ENCODE measurements at regions not wholly inside any gene's neighbourhood (a gene's known extent, or its start where the extent isn't known, plus 50 kb on each side); places are given as distances from the start of the nearest gene placed in this dataset.

GRCh38 chr6:99836471-99836870 is 157.6 kb downstream of the MCHR2 start:
- no peak overlapping the region for H3K27ac ChIP-seq
- 54% methylated on average over 3 of the region's 3 CpGs for WGBS
- no peak for DNase-seq (ENCODE audit: low spot score in 2 of 2)
- H3K27me3 ChIP-seq = no peaks in the 10 kb centered on the region
- no peaks in the 10 kb centered on the region for H3K9me3 ChIP-seq
- H3K4me3 ChIP-seq = no peak overlapping the region
- H3K4me1 ChIP-seq = no peaks in the 10 kb centered on the region
- TF ChIP-seq EP300 (IDR thresholded peaks at IDR 0.05) (no peak), POLR2AphosphoS5 (IDR thresholded peaks at IDR 0.05) (no peak), CTCF (IDR thresholded peaks at IDR 0.05) (no peak), POLR2A (IDR thresholded peaks at IDR 0.05) (no peak)
- H3K36me3 ChIP-seq = no peaks in the 10 kb centered on the region

GRCh38 chr6:99838607-99839006 is 155.4 kb downstream of the MCHR2 start:
- WGBS = 82% methylated on average over 2 of the region's 2 CpGs

GRCh38 chr6:99841297-99841696 is 152.7 kb downstream of the MCHR2 start:
- WGBS = 19% methylated on average over 1 of the region's 1 CpG
- Histone ChIP-seq H3K4me1 (no peaks in the 10 kb centered on the region), H3K27ac (no peak overlapping the region), H3K27me3 (no peaks in the 10 kb centered on the region), H3K9me3 (no peaks in the 10 kb centered on the region), H3K4me3 (no peak overlapping the region), H3K36me3 (no peaks in the 10 kb centered on the region)
- TF ChIP-seq EP300 (IDR thresholded peaks at IDR 0.05) (no peak), CTCF (IDR thresholded peaks at IDR 0.05) (no peak), POLR2A (IDR thresholded peaks at IDR 0.05) (no peak), POLR2AphosphoS5 (IDR thresholded peaks at IDR 0.05) (no peak)
- no peak for DNase-seq (ENCODE audit: low spot score in 2 of 2)

More at GRCh38 chr6:99838607-99839006, 155.4 kb downstream of the MCHR2 start:
- Histone ChIP-seq H3K4me1 (no peaks in the 10 kb centered on the region), H3K27ac (no peak overlapping the region), H3K9me3 (no peaks in the 10 kb centered on the region), H3K27me3 (no peaks in the 10 kb centered on the region), H3K36me3 (no peaks in the 10 kb centered on the region), H3K4me3 (no peak overlapping the region)
- DNase-seq (ENCODE audit: low spot score in 2 of 2) = no peak
- TF ChIP-seq CTCF (IDR thresholded peaks at IDR 0.05) = no peak
- TF ChIP-seq POLR2AphosphoS5 (IDR thresholded peaks at IDR 0.05) = no peak
- TF ChIP-seq POLR2A (IDR thresholded peaks at IDR 0.05) = no peak
- no peak for TF ChIP-seq EP300 (IDR thresholded peaks at IDR 0.05)

GRCh38 chr6:99846006-99846405 is 148.0 kb downstream of the MCHR2 start:
- H3K36me3 ChIP-seq = no peaks in the 10 kb centered on the region
- DNase-seq (ENCODE audit: low spot score in 2 of 2) = no peak
- H3K4me3 ChIP-seq = no peak overlapping the region
- no peaks in the 10 kb centered on the region for H3K4me1 ChIP-seq
- no peaks in the 10 kb centered on the region for H3K9me3 ChIP-seq
- H3K27me3 ChIP-seq = no peaks in the 10 kb centered on the region
- TF ChIP-seq POLR2AphosphoS5 (IDR thresholded peaks at IDR 0.05) (no peak), POLR2A (IDR thresholded peaks at IDR 0.05) (no peak), EP300 (IDR thresholded peaks at IDR 0.05) (no peak), CTCF (IDR thresholded peaks at IDR 0.05) (no peak)
- H3K27ac ChIP-seq = no peak overlapping the region
- 80% methylated on average over 2 of the region's 2 CpGs for WGBS

GRCh38 chr6:99850841-99851240 is 143.2 kb downstream of the MCHR2 start:
- Histone ChIP-seq H3K4me1 (no peaks in the 10 kb centered on the region), H3K27me3 (no peaks in the 10 kb centered on the region), H3K27ac (no peak overlapping the region), H3K9me3 (no peaks in the 10 kb centered on the region), H3K4me3 (no peak overlapping the region), H3K36me3 (no peaks in the 10 kb centered on the region)
- WGBS = 67% methylated on average over 2 of the region's 2 CpGs
- TF ChIP-seq POLR2AphosphoS5 (IDR thresholded peaks at IDR 0.05) = no peak
- TF ChIP-seq CTCF (IDR thresholded peaks at IDR 0.05) = no peak
- TF ChIP-seq EP300 (IDR thresholded peaks at IDR 0.05) = no peak
- no peak for TF ChIP-seq POLR2A (IDR thresholded peaks at IDR 0.05)
- no peak for DNase-seq (ENCODE audit: low spot score in 2 of 2)

Data from suprapubic skin (tissue), 4 donors.